Uterus (tissue), 3 donors: ENCODE measurements at regions not wholly inside any gene's neighbourhood (a gene's known extent, or its start where the extent isn't known, plus 50 kb on each side); places are given as distances from the start of the nearest gene placed in this dataset.

Experiments
- DNase-seq, 2 donors: peaks; one replicate each; pipeline ENCODE4 v3.0.0-alpha.2; 2019 to 2020
- H3K27ac ChIP-seq, 2 donors: fragments of 200-600 bp; sonication (generic); 1 replicate in 1 of 2; 2 replicates in 1 of 2; pipeline ENCODE4 v1.5.1; 2016 to 2018
- H3K27me3 ChIP-seq, 2 donors: fragments of 200-600 bp; sonication (generic); one replicate each; pipeline ENCODE4 v1.5.1; 2018 to 2019; ENCODE audit warnings: control low read depth in 1 of 2
- H3K36me3 ChIP-seq, 2 donors: fragments of 200-600 bp; sonication (generic); one replicate each; pipeline ENCODE4 v1.5.1; 2019; ENCODE audit warnings: control low read depth in 1 of 2
- H3K4me1 ChIP-seq, 2 donors: fragments of 200-600 bp; sonication (generic); one replicate each; pipeline ENCODE4 v1.5.1; 2018 to 2019; ENCODE audit warnings: control low read depth in 1 of 2
- H3K4me3 ChIP-seq, 2 donors: fragments of 200-600 bp; sonication (generic); 1 replicate in 1 of 2; 2 replicates in 1 of 2; pipeline ENCODE4 v1.5.1; 2018 to 2019; ENCODE audit warnings: mild to moderate bottlenecking in 1 of 2
- H3K9me3 ChIP-seq, 2 donors: fragments of 200-600 bp; sonication (generic); one replicate each; pipeline ENCODE4 v1.5.1; 2019; ENCODE audit warnings: control low read depth in 1 of 2
- CTCF ChIP-seq, 4 experiments: fragments of 200-600 bp in 2 of 4; fragments of 450-650 bp in 2 of 4; sonication (generic) in 2 of 4; IDR thresholded peaks; one replicate each; pipeline ENCODE4 v1.5.1; 2016 to 2019; ENCODE audit warnings: antibody characterized with exemption in 4 of 4, mild to moderate bottlenecking in 2 of 4, moderate library complexity in 1 of 4
- POLR2A ChIP-seq, 2 donors: fragments of 450-650 bp; IDR thresholded peaks; one replicate each; pipeline ENCODE4 v1.6.1; 2016; ENCODE audit warnings: antibody characterized with exemption in 2 of 2, mild to moderate bottlenecking in 1 of 2, moderate library complexity in 1 of 2
- intact Hi-C: fragments of 100-400 bp; cut with DNase I; formaldehyde crosslinking; loops from one replicate; pipeline ENCODE4 v1.15.1; 2023; ENCODE audit warnings: low total_unique reads
- donor health status: DM: yes; HTN: yes; CAD: no.

- TF ChIP-seq POLR2A (IDR thresholded peaks at IDR 0.05) (no peak), CTCF (IDR thresholded peaks at IDR 0.05) (no peak)
- no peak overlapping the region for H3K4me3 ChIP-seq
- no peaks in the 10 kb centered on the region for H3K36me3 ChIP-seq
Measured at GRCh38 chr6:19059102-19059501, 672.0 kb downstream of the RNF144B start.

GRCh38 chr6:19067165-19067564 lies 680.0 kb downstream of the RNF144B start:
- peaks cover 0 to 3% of the 10 kb centered on the region in 2 donors for H3K9me3 ChIP-seq
- no peak overlapping the region for H3K4me3 ChIP-seq
- DNase-seq = no peak
- H3K27me3 ChIP-seq = no peaks in the 10 kb centered on the region
- H3K27ac ChIP-seq = no peak overlapping the region
- no peak for TF ChIP-seq POLR2A (IDR thresholded peaks at IDR 0.05)
- TF ChIP-seq CTCF (IDR thresholded peaks at IDR 0.05) = no peak
- no peaks in the 10 kb centered on the region for H3K4me1 ChIP-seq
- intact Hi-C loops = no loop called here
- no peaks in the 10 kb centered on the region for H3K36me3 ChIP-seq

More at GRCh38 chr6:19059102-19059501, 672.0 kb downstream of the RNF144B start:
- Histone ChIP-seq H3K27me3 (no peaks in the 10 kb centered on the region), H3K4me1 (no peaks in the 10 kb centered on the region), H3K27ac (no peak overlapping the region), H3K9me3 (peaks cover 0 to 3% of the 10 kb centered on the region in 2 donors)
- intact Hi-C loops = no loop called here
- DNase-seq = no peak

GRCh38 chr6:19070520-19070919 lies 683.4 kb downstream of the RNF144B start:
- H3K4me3 ChIP-seq = no peak overlapping the region
- TF ChIP-seq CTCF (IDR thresholded peaks at IDR 0.05) (no peak), POLR2A (IDR thresholded peaks at IDR 0.05) (no peak)
- intact Hi-C loops = no loop called here
- H3K27me3 ChIP-seq = no peaks in the 10 kb centered on the region
- no peaks in the 10 kb centered on the region for H3K36me3 ChIP-seq
- no peak for DNase-seq
- no peak overlapping the region for H3K27ac ChIP-seq
- H3K9me3 ChIP-seq = no peaks in the 10 kb centered on the region
- no peaks in the 10 kb centered on the region for H3K4me1 ChIP-seq

- H3K27me3 ChIP-seq = no peaks in the 10 kb centered on the region
- H3K27ac ChIP-seq = no peak overlapping the region
- no peaks in the 10 kb centered on the region for H3K9me3 ChIP-seq
- H3K4me1 ChIP-seq = no peaks in the 10 kb centered on the region
- intact Hi-C loops = no loop called here
- DNase-seq = no peak
- no peak for TF ChIP-seq CTCF (IDR thresholded peaks at IDR 0.05)
- TF ChIP-seq POLR2A (IDR thresholded peaks at IDR 0.05) = no peak
- H3K36me3 ChIP-seq = no peaks in the 10 kb centered on the region
- no peak overlapping the region for H3K4me3 ChIP-seq
Measured at GRCh38 chr6:19083801-19084200, 696.7 kb downstream of the RNF144B start.

- H3K9me3 ChIP-seq = no peaks in the 10 kb centered on the region
- no peaks in the 10 kb centered on the region for H3K4me1 ChIP-seq
- DNase-seq = no peak
- no peak for TF ChIP-seq CTCF (IDR thresholded peaks at IDR 0.05)
- no peak for TF ChIP-seq POLR2A (IDR thresholded peaks at IDR 0.05)
- no peak overlapping the region for H3K27ac ChIP-seq
- H3K36me3 ChIP-seq = no peaks in the 10 kb centered on the region
- intact Hi-C loops = no loop called here
- no peaks in the 10 kb centered on the region for H3K27me3 ChIP-seq
- no peak overlapping the region for H3K4me3 ChIP-seq
Measured at GRCh38 chr6:19086480-19086879, 699.3 kb downstream of the RNF144B start.
